Endothelial cell of umbilical vein (primary cell): ENCODE measurements at regions not wholly inside any gene's neighbourhood (a gene's known extent, or its start where the extent isn't known, plus 50 kb on each side); places are given as distances from the start of the nearest gene placed in this dataset.

Source experiments
- BruUV-seq: library from RNA; stranded (reverse); fragments of 400-500 nt; replicated peaks from 2 replicates; lab custom pipeline; 2021; lab: Mats Ljungman, UMichigan
- CTCF ChIA-PET: fragments of 300-600, 350-600 bp; sonication (Branson Sonifier 250); formaldehyde crosslinking; loops from one replicate; lab custom pipeline; 2021; ENCODE audit warnings: antibody characterized with exemption, inconsistent platforms; lab: Charles Lee
- POLR2A ChIA-PET: fragments of 300-600, 350-600 bp; sonication (Branson Sonifier 250); formaldehyde crosslinking; loops from one replicate; lab custom pipeline; 2021; ENCODE audit warnings: antibody characterized with exemption, inconsistent platforms; lab: Charles Lee
- DNase-seq: peaks from one replicate; pipeline ENCODE4 v3.0.0-alpha.2; 2011; ENCODE audit warnings: low read depth, low spot score
- FAIRE-seq: peaks from 2 replicates; lab custom pipeline; 2011; peaks lifted over from hg19 to GRCh38; lab: Jason Lieb, UNC
- H2AFZ ChIP-seq: 2 replicates; pipeline ENCODE4 v1.6.0; 2012; ENCODE audit warnings: low read depth, low read length, control low read depth, inconsistent platforms
- H3K27ac ChIP-seq: 2 replicates; pipeline ENCODE4 v1.5.1; 2011; ENCODE audit warnings: low read depth, mild to moderate bottlenecking, control low read depth, low read length, moderate library complexity; ENCODE audit not compliant: insufficient read depth
- H3K27me3 ChIP-seq, 2 experiments: 2 replicates each; pipeline versions ENCODE4 v1.6.0 to v1.6.1; 2011; ENCODE audit warnings: low read length in 2 of 2, mixed read lengths in 1 of 2; ENCODE audit not compliant: control insufficient read depth in 2 of 2, insufficient read depth in 2 of 2
- H3K36me3 ChIP-seq, 2 experiments: 2 replicates in 1 of 2; 3 replicates in 1 of 2; pipeline ENCODE4 v1.5.1; 2011; ENCODE audit warnings: low read length in 2 of 2, mild to moderate bottlenecking in 1 of 2, moderate library complexity in 1 of 2; ENCODE audit not compliant: control insufficient read depth in 2 of 2, insufficient read depth in 2 of 2; ENCODE audit errors: extremely low read depth in 1 of 2
- H3K4me1 ChIP-seq: 3 replicates; pipeline ENCODE4 v1.5.1; 2011; ENCODE audit warnings: mild to moderate bottlenecking, low read length; ENCODE audit not compliant: control insufficient read depth, insufficient read depth; ENCODE audit errors: extremely low read depth
- H3K4me2 ChIP-seq: 2 replicates; pipeline ENCODE4 v1.6.1; 2011; ENCODE audit warnings: low read length, control low read depth, mixed read lengths; ENCODE audit not compliant: insufficient read depth
- H3K4me3 ChIP-seq, 3 experiments: fragments of 200-600 bp in 1 of 3; sonication (generic), shearing (Covaris generic) in 1 of 3; replicated peaks in 1 of 3; 2 replicates each; pipeline ENCODE4 v1.5.1; 2011 to 2016; ENCODE audit warnings: control low read depth in 3 of 3, low read length in 3 of 3, mild to moderate bottlenecking in 2 of 3, inconsistent platforms in 1 of 3, low read depth in 1 of 3, moderate library complexity in 1 of 3; ENCODE audit not compliant: insufficient read depth in 1 of 3
- H3K79me2 ChIP-seq: 2 replicates; pipeline ENCODE4 v1.6.0; 2012; ENCODE audit warnings: low read length, inconsistent platforms; ENCODE audit not compliant: control insufficient read depth, insufficient read depth
- H3K9ac ChIP-seq: replicated peaks from 2 replicates; pipeline ENCODE3; 2011; ENCODE audit warnings: low read length, control low read depth; ENCODE audit not compliant: insufficient read depth; ENCODE audit errors: extremely low read depth
- H3K9me1 ChIP-seq: replicated peaks from 3 replicates; pipeline ENCODE4 v1.6.0; 2011; ENCODE audit warnings: mild to moderate bottlenecking, low read length; ENCODE audit not compliant: control insufficient read depth, insufficient read depth; ENCODE audit errors: extremely low read depth
- H3K9me3 ChIP-seq: replicated peaks from 2 replicates; pipeline ENCODE4 v1.5.1; 2012; ENCODE audit warnings: low read length, inconsistent platforms; ENCODE audit not compliant: control insufficient read depth, insufficient read depth
- H4K20me1 ChIP-seq: replicated peaks from 2 replicates; pipeline ENCODE3; 2011; ENCODE audit warnings: mild to moderate bottlenecking, low read length; ENCODE audit not compliant: control insufficient read depth, insufficient read depth; ENCODE audit errors: extremely low read depth
- CTCF ChIP-seq, 2 donors: IDR thresholded peaks; 1 replicate in 1 of 2; 2 replicates in 1 of 2; pipeline ENCODE4 v1.5.1; 2011; ENCODE audit warnings: low read length in 2 of 2, mild to moderate bottlenecking in 2 of 2, moderate library complexity in 2 of 2, control low read depth in 1 of 2, inconsistent platforms in 1 of 2, low read depth in 1 of 2; ENCODE audit not compliant: insufficient read depth in 1 of 2; ENCODE audit errors: extremely low read depth in 1 of 2
- EZH2 ChIP-seq: IDR thresholded peaks from 2 replicates; pipeline ENCODE4 v1.6.1; 2012; ENCODE audit warnings: borderline replicate concordance, low read depth, mild to moderate bottlenecking, moderate library complexity, low read length, inconsistent platforms; ENCODE audit not compliant: severe bottlenecking
- FOS ChIP-seq: IDR thresholded peaks from 2 replicates; pipeline ENCODE4 v1.6.1; 2011; ENCODE audit warnings: mild to moderate bottlenecking, low read length, moderate library complexity, borderline replicate concordance; ENCODE audit not compliant: insufficient read depth
- GATA2 ChIP-seq: IDR thresholded peaks from 2 replicates; pipeline ENCODE4 v1.7.0; 2011; ENCODE audit warnings: low read depth, mild to moderate bottlenecking, moderate library complexity, mixed read lengths, low read length; ENCODE audit not compliant: insufficient read length, insufficient read depth
- JUN ChIP-seq: IDR thresholded peaks from 2 replicates; pipeline ENCODE4 v1.6.1; 2011; ENCODE audit warnings: borderline replicate concordance, low read depth; ENCODE audit not compliant: insufficient read length, insufficient read depth
- MAX ChIP-seq: IDR thresholded peaks from 2 replicates; pipeline ENCODE4 v1.6.1; 2011; ENCODE audit not compliant: insufficient read depth, insufficient read length
- MYC ChIP-seq: IDR thresholded peaks from one replicate; pipeline ENCODE4 v1.6.1; 2011; ENCODE audit warnings: mild to moderate bottlenecking, low read depth, low read length
- POLR2A ChIP-seq: IDR thresholded peaks from 2 replicates; pipeline ENCODE4 v1.6.1; 2012; ENCODE audit warnings: low read depth, mild to moderate bottlenecking, control low read depth, low read length
- POLR2AphosphoS5 ChIP-seq: IDR thresholded peaks from 2 replicates; pipeline ENCODE4 v1.6.1; 2012; ENCODE audit warnings: low read depth, mild to moderate bottlenecking, control low read depth, low read length, moderate library complexity; ENCODE audit not compliant: insufficient read depth
- dilution Hi-C: fragments of 300-500 bp; cut with MboI; formaldehyde crosslinking; loops from one replicate; pipeline ENCODE4 v1.15.0; 2019; ENCODE audit warnings: low sequenced_read_pairs; ENCODE audit not compliant: extremely low pct_ligation_motif_present
- intact Hi-C: fragments of 100-400 bp; cut with micrococcal nuclease; formaldehyde crosslinking; loops from one replicate; pipeline ENCODE4 v1.10.0; 2022

- Histone ChIP-seq H3K9ac (no peak overlapping the region), H3K79me2 (no peaks in the 10 kb centered on the region), H3K4me3 (no peak overlapping the region), H3K9me1 (no peaks in the 10 kb centered on the region), H3K36me3 (no peaks in the 10 kb centered on the region), H3K4me1 (no peaks in the 10 kb centered on the region), H4K20me1 (no peaks in the 10 kb centered on the region), H3K27me3 (peaks cover 0 to 3% of the 10 kb centered on the region in 2 experiments), H3K9me3 (no peaks in the 10 kb centered on the region), H3K4me2 (no peak overlapping the region), H3K27ac (no peak overlapping the region), H2AFZ (no peak overlapping the region)
- TF ChIP-seq GATA2 (no peak), MYC (no peak), CTCF (IDR thresholded peaks at IDR 0.05; ENCODE audit: extremely low read depth in 1 of 2, insufficient read depth in 1 of 2, low read depth in 1 of 2, low read length in 2 of 2) (peak in 1 of 2 donors; percentile 9), POLR2AphosphoS5 (no peak)
- peak; percentile 16 for DNase-seq
- FAIRE-seq = no peak
- intact Hi-C loops = loop anchor here (10.0 kb wide), 1 partner anchor 725 kb away; no protein-coding TSS in a partner anchor
- ChIA-PET CTCF (interaction anchor here (0.8 to 1.8 kb wide), 12 partner anchors 9 to 717 kb away, joined by 3 to 8 read pairs (median 3); no protein-coding TSS in a partner anchor), POLR2A (no interaction called here)
- BruUV-seq = no TSS peak
- dilution Hi-C loops = no loop called here
Observed at GRCh38 chr15:69749797-69750196, 297.2 kb downstream of the RPLP1 start.

GRCh38 chr15:69750253-69750652, 297.6 kb downstream of the RPLP1 start:
- no TSS peak for BruUV-seq
- H4K20me1 ChIP-seq = no peaks in the 10 kb centered on the region
- H3K79me2 ChIP-seq = no peaks in the 10 kb centered on the region
- peaks cover 0 to 3% of the 10 kb centered on the region in 2 experiments for H3K27me3 ChIP-seq
- intact Hi-C loops (loop anchor here (10.0 kb wide), 1 partner anchor 725 kb away; no protein-coding TSS in a partner anchor), dilution Hi-C loops (no loop called here)
- no peak overlapping the region for H3K9ac ChIP-seq
- no peak overlapping the region for H3K4me3 ChIP-seq
- no peak for FAIRE-seq
- no peaks in the 10 kb centered on the region for H3K9me1 ChIP-seq
- no peak overlapping the region for H3K27ac ChIP-seq
- H3K36me3 ChIP-seq = no peaks in the 10 kb centered on the region
- H3K4me1 ChIP-seq = no peaks in the 10 kb centered on the region
- no peak for DNase-seq
- ChIA-PET CTCF (interaction anchor here (1.2 to 1.8 kb wide), 7 partner anchors 8 to 716 kb away, joined by 3 to 8 read pairs (median 3); no protein-coding TSS in a partner anchor), POLR2A (no interaction called here)
- TF ChIP-seq POLR2AphosphoS5 (no peak), JUN (no peak), POLR2A (no peak), MYC (no peak), MAX (no peak), EZH2 (no peak), CTCF (IDR thresholded peaks at IDR 0.05; ENCODE audit: extremely low read depth in 1 of 2, insufficient read depth in 1 of 2, low read depth in 1 of 2, low read length in 2 of 2) (no peak), FOS (no peak), GATA2 (no peak)
- no peak overlapping the region for H3K4me2 ChIP-seq
- no peaks in the 10 kb centered on the region for H3K9me3 ChIP-seq
- H2AFZ ChIP-seq = no peak overlapping the region
